ENCODE measurements at regions not wholly inside any gene's neighbourhood (a gene's known extent, or its start where the extent isn't known, plus 50 kb on each side); places are given as distances from the start of the nearest gene placed in this dataset.
"Not testable (repeated sequence)": the region's sequence is repeated elsewhere in the genome, so short reads cannot be mapped to it uniquely, and the experiment has no call there.

DNA sequence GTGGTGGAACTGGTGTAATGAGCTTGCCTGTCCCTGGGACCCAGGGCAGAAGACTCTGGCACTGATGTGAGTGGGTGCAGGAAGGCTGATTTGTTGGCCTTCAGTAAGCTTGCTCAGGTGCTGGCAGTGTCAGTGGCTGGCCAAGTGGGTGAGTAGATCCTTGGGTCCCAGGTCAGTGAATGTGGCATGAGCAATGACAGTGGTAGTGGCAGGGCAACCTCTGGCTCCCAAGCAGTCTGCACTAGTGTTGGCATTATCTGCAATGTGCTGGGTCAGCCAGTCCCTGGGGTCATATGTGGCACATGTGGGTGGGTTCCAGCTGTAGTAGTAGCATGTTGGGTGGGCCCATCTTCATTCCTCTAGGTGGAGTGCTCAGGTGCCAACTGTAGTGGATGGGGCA lies 640.9 kb upstream of the GRM3 start:
- DNase-seq, result no peak

DNA sequence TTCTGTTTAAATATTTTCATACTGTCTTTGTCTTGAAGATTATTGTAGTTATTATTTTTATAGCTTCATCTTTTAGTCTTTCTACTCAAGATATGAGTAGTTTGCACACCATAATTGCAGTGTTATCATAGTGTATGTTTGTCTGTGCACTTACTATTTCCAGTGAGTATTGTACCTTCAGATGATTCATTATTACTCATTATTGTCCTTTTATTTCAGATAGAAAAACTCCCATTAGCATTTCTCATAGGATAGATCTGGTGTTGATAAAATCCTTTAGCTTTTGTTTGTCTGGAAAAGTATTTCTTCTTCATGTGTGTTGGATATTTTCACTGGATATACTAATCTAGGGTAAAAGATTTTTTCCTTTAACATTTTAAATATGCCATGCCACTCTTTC lies 646.2 kb upstream of the GRM3 start:
- DNase-seq, result no peak

DNA sequence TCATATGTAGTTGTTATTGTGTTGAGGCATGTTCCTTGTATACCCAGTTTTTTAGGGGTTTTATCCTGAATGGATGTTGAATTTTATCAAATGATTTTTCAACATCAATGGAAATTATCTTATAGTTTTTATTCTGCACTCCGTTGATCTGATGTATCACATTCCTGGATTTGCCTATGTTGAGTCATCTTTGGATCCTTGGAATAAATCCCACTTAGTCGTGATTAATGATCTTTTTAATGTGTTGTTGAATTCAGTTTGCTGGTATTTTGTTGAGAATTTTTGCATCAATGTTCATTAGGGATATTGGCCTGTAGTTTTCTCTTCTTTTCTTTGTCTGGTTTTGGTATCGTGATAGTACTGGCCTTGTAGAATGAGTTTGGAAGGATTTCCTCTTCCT lies 648.6 kb upstream of the GRM3 start:
- DNase-seq, result no peak

DNA sequence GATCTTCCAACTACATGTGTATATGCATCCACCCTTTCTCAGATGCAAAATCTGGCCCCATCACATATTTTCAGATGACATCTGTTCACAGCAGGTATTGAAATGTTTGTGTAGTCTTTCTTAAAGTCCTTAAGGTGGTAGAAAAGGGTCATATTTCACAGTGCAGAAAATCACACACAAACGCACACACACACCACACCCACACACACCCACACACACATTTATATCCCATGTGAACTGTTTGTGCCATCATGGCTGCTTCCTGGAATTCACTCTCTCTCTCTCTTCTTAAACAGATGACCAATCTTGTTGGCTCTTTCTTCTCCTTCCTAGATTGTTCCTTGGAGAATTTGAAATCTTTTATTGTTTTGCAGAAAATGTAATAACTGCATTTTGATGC lies 663.0 kb upstream of the GRM3 start:
- DNase-seq, result no peak

DNA sequence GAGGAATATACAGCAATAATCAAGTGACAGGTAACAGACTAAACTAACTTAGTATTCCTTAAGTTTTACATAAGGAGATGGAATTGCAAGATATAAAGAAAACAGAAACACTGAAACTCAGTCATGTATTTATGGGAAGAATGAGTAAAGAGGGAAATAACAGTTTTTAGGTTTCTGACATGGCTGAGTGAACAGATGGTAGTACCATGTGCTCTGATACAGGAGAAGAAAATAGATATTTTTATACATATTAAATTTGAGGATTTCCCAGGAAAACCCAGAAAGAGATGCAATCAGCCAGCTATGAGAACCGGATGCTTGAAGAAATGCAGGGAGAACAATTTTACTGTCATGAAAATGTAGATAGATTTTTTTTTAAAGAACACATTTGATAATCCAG lies 669.5 kb upstream of the GRM3 start:
- DNase-seq, result no peak

DNA sequence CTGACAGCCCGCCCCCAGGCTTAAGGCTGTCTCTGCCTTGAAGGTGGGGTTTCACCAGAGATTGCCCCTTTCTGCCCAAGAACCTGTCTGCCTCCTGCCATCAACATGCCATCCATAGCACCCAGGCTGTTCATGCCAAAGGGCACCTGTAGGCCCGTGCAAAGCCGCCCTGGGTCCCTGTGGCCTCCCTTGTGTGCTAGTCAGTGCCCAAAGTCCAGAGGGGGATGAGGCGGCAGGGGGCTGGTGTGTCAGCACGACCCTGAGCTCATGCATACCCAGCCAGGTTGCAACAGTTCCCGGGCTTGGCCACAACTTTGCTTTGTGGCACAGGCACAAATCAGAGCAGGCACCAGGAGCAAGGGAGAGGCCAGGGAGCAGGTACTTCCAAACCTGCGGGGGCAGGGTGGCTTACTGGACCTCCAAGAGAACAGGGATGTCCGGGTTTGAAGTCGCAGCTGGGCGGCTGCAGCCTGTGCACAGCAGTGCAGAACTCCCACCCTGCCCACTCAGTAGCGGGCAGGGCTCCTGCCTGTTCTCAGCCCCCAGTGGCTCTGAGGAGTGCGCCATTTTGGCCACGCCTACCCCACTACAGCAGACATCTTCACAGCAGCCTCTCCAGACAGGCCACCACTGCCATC lies 671.1 kb upstream of the GRM3 start:
- no peak for DNase-seq

DNA sequence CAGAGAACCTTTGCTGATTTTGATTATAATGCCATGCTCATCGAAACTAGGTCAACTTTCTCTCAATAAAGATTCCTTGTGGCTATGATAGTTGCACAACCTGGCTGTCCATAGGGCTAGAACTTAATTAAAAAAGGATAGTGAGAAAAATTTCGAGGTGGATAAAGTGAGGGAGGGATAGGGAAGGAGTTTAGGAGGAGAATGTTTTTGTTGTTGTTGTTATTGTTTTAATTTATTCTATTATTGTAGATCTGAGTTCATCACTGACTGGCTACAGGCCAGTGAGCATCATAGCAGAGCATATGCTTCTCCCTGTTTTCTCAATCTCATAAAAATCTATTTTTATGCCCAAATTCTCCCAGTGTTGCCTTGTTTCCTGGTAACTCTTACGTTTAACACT lies 688.7 kb upstream of the GRM3 start:
- no peak for DNase-seq

DNA sequence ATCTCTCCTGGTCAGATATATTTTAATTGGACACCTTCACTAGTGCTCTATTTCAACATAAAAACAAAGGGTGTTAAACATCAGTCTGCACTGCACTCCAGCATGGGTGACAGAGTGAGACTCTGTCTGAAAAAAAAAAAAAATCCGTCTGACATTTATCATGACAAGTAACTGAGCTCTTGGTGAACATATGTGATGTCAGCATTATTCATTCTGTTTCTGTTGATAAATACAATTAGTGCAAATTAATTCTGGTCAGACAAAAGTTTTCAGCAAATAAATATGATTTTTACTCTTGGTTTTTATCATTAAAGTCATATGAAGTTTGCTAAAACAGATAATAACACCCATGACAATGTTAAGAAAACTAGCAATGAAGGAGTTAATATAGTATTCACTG lies 692.8 kb upstream of the GRM3 start:
- no peak for DNase-seq

DNA sequence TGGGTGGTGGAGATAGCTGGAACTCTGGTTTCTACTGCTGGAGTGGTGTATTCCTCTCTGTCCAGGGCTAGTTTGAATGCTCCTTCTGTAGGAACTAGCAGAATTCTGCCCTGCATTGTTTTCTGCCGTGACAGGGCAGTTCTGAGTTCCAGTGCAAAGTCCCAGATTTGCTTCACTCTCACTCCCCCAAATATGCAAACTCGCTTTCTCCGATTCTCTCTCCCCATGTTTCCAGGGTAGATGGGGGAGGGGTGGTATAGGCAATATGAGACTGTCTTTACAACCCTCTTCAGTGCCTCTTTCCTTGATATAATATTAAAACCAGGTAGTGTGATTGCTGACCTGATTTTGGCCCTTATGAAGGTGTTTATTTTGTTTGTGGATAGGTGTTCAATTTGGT lies 693.3 kb upstream of the GRM3 start:
- DNase-seq, result no peak

DNA sequence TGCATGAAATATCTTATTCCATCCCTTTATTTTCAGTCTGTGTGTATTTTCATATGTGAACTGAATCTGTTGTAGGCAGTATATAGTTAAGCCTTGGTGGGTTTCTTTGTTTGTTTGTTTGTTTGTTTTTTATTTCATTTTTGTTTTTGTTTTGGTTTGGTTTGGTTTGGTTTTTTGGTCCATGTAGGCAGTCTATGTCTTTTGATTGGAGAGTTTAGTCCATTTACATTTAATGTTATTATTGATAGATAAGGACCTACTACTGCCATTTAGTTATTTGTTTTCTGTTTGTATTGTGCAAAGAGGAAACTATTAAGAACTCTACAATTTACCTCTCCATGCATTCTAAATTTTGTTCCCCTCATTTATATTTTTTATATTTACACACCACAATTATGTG lies 695.9 kb upstream of the GRM3 start:
- DNase-seq, result no peak

DNA sequence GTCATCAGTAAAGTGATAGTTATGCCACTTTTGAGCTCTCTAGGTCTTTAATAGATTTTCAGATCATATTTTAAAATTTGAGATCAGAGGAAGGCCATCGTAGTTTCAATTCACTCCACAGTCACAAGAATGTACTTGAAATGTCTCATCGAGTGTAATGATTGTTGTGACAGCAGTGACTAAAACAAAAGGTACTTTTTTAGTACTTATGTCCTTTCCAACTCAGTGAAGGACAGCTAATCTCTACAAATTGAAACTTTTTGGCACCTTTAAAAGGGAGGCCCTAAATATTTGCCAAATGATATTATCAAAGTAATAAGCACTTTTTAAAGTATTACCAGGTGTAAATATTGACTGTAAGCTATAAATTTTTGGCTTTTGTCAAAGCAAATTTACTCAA lies 702.9 kb upstream of the GRM3 start:
- no peak for DNase-seq

DNA sequence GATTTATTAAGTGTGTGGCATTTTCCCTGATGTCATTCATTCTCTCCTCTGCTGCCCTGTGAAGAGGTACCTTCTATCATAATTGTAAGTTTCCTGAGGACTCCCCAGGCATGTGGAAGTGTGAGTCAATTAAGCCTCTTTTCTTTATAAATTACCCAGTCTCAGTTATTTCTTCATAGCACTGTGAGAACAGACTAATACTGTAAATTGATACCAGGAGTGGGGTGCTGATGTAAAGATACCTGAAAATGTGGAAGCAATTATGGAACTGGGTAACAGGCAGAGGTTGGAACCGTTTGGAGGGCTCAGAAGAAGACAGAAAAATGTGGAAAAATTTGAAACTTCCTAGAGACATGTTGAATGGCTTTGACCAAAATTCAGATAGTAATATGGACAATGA lies 711.8 kb upstream of the GRM3 start:
- DNase-seq, result no peak

DNA sequence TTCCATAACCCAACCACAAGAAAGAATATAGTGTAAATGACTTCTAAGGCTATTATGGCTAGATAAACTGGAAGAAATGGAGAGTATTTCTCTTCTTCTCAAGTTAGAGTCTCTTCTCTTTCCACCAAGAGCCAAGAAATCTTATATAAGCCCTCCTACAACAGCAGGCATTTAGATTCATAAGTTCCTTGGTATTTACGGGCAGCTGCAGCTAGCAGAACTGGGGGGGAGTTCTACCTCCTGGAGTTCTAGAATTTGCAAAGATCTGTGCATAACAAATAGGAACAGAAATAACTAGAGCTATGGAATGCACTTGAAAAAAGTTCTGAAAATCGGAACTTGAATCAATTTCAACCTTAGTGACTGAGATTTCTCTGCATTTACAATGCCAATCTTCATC lies 715.2 kb upstream of the GRM3 start:
- DNase-seq, result no peak

DNA sequence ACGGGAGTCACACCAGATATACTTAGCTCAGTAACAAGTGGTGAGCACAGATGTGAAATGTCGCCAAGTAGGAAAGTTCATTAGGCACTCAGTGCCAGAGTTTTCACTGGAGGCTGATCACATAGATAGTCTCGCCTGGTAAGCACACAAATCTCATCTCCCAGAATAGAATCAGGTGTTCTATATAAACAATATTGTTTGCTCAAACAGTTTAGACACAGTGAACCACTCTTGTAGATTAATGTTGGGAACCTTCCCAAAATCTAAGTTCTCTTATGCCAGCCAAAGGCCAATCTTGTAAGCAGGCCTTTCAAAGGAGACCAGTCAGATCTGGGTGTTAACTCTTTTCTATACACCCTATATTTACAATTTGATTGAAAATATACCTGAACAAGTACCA lies 716.5 kb upstream of the GRM3 start:
- DNase-seq, result no peak

DNA sequence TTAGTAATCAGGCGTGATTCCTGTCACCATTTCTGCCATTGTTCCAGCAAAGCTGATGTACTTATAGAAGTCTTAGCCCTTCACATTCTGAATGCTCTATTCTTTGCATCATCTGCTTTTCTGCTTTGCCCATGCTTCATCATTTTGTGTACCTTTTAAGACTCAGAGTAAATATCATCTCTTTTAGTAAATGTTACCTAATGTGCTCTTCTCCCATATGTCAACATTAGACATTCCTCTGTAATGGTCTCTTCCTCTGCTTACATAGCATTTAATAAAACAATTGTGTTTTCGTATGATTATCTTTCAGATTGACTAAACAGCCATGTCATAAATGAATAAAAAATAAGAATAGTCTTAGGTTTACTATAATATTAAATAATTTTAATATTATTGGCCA lies 719.6 kb upstream of the GRM3 start:
- no peak for DNase-seq

DNA sequence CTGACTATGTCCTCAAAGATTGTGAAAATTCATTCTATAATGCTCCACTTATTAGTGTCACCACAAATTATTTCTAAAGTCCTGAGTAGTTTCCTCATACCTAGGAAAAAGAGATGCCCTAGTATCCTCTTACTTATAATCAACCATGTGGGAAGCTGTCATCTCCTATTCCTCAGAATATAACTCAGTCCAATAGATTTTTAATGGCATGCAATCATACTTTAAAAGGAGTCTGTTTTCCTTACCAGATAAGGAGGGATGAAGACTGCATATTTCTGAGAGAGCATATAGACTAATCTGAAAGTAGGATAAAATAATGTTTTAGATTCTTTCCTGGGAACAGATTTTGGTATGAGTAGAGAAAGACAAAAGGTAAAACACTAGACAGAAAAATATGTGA lies 727.7 kb upstream of the GRM3 start:
- no peak for DNase-seq

DNA sequence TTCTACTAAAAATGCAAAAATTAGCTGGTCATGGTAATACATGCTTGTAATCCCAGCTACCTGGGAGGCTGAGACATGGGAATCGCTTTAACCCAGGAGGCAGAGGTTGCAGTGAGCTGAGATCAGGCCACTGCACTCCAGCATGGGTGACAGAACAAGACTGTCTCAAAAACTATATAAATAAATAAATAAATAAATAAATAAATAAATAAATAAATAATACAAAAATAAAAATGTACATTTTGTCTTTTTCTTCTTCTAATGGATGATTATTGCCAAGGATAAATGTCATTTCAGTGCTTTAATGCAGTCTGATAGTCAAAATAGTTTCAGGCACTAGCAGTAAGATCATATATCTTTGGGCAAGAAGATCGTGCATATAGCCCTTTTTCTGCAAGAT lies 727.6 kb upstream of the SEMA3D start:
- DNase-seq, result no peak

DNA sequence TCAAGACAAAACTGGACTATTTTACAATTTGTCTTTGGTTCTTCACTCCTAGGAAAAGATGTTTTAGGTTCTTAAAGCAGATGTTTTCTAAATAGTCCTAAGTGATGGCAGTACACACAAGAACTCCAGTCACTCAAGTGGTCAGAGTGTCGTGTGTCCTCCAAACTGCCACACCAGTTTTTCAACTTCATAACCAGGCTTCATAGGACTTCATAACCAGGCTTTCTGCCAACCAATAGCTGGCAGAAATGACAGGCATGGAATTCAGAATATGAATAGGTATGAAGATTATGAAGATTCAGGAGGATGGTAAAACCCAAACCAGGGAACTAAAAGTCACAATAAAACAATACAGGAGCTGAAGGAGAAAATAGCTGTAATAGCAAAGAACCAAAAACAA lies 721.2 kb upstream of the SEMA3D start:
- no peak for DNase-seq

DNA sequence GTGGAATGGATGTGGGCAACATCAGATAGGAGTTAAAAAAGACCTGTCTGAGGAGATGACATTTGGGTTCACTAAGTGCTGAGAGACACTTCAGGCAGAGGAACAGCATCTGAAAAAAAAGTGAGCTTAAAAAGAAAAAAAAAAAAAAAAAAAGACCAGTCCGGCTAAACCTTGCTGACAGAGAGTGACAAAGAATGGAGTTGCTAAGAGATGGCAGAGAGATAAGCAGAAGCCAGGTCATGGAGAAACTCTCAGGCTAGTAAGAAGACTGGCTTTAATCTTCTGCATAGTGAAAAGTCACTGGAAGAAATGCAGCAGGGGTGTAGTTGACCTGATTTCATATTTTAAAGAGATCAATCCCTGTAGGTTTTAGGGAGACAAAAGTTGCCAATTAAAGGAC lies 711.1 kb upstream of the SEMA3D start:
- no peak for DNase-seq

DNA sequence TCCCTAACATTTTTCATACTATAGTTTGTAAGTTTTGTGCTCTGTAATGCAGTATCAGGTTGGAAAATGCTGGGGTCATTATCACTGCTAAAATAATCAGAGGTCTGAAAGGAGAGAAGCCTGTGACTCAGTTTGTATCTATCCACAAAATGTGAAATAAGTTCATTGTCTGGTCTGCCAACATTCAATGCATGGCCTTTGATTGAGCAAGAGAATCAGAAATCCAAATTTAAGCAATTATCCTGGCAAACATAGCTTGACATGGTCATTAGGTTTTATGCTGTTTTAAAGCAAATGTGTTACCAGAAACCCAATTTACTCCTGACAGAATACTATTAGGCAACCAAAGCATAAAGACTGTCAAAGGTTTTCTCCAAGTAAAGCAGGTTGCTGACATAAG lies 709.7 kb upstream of the SEMA3D start:
- DNase-seq, result no peak

DNA sequence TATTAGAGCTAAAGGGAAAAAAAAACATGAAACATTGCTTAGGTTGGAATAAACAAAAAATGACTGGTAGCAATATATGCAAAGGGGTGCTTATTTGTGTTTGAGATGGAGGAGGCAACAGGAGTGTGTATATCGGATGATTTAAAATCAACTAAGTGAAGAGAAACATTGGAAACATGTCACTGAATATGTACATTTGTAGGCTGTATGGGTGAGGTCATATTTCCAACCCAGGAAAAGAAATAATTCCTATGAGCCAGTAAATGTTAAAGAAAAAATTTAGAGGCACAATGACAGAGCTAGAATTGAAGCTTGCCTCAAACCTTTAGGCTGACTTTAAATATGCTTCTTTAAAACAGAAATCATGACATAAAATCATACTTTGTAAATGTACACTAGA lies 709.0 kb upstream of the SEMA3D start:
- no peak for DNase-seq

DNA sequence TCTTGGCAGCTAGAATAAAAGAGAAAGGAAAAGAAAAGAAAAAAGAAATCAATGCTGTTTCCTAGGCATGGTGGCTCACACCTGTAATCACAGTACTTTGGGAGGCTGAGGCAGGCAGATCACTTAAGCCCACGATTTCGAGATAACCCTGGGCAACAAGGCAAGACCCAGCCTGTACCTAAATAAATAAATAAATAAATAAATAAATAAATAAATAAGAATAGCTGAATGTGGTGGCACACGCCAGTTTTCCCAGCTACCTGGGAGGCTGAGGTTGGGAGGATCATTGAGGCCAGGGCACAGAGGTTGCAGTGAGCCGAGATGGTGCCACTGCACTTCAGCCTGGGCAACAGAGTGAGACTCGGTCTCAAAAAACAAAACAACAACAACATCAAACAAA lies 705.0 kb upstream of the SEMA3D start:
- DNase-seq, result not testable (repeated sequence)

DNA sequence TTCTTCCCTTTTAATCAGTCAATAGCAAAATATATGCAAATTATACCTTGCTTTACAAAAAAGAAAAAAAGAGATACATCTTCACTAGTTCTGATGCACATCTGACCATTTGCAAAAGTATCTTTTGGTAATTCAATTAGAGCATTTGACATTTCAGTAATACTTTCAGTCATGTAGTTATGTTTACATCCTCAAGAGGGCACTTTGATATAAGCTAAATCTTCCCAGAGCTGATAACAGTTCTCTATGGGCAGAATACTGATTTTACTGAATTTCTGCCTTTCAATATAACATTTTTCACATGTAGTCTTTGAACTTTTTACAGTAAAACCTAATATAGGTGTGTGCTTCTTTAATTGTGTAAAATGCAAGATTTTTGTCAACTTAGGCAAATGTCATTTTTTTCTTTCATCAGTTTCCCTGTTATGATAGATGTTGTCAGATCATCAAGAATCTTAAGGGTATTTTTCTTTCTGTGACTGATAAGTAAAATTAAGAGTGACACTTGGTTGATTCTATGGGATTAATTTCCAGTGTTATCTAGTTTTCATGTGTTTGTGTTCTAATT lies 703.5 kb upstream of the SEMA3D start:
- no peak for DNase-seq

DNA sequence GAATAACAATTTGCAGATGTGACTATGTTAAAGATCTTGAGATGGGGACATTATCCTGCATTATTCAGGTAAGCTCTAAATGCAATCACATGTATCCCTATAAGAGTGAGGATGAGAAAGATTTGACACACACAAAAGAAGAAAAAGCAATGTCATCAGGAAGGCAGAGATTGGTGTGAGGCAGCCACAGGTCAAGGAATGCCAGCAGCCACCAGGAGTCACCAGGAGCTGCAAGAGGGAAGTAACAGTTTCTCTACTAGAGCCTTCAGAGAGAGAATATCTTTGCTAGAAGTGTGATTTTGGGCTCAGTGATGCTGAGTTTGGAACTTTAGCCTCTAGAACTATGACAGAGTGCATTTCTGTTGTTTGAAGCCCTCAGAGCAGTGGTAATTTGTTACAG lies 700.3 kb upstream of the SEMA3D start:
- no peak for DNase-seq

DNA sequence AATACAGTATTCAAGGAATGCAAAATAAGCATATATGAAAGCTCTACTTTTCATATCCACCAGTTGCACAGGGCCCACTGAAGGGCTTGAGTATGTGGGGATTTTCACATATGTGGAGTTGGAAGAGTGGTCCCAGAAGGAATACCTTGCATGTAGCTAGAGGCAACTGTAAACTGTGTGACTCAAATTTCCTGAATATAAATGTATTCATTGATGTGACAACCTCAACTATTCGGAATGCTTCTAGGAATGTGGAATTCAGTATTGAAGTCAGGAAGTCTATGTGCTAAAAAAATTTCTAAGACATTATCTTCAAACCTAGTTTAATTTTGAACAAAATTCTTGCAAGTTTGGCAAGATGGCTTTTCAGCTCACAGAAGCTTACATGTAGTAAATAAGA lies 695.5 kb upstream of the SEMA3D start:
- no peak for DNase-seq

DNA sequence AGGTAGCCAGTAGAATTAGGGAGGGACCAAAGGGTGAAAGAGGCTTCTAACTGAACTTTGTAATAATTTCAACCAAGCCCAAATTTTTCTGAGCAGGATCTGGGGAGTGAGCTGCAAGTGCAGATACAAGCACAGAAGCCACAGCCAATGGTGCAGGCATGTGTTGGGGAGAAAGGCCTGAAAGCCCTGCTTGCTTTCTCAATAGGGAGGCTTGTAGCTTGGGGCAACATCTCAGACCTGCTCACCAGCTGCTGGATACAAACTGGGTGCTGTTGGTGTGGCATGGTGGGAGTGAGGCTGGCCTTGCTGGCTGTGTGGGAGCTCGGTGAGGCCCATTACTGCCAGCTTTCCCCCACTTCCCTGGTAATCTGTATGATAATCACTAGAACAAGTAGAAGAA lies 688.5 kb upstream of the SEMA3D start:
- no peak for DNase-seq
